ENCODE measurements at regions not wholly inside any gene's neighbourhood (a gene's known extent, or its start where the extent isn't known, plus 50 kb on each side); places are given as distances from the start of the nearest gene placed in this dataset.

- TF ChIP-seq CTCF (optimal IDR thresholded peaks at IDR 0.05 in 1 of 3, IDR thresholded peaks at IDR 0.05 in 1 of 3, conservative IDR thresholded peaks at IDR 0.05 in 1 of 3; ENCODE audit: extremely low read depth in 1 of 3, insufficient read depth in 2 of 3, low read length in 3 of 3) (no peak), EZH2 (IDR thresholded peaks at IDR 0.05; ENCODE audit: low read length) (no peak)
Measured at GRCh38 chr9:7342229-7342628, 457.3 kb downstream of the DMAC1 start.

Data from keratinocyte (primary cell).